SU-DHL-6 (cell line): ENCODE measurements at regions not wholly inside any gene's neighbourhood (a gene's known extent, or its start where the extent isn't known, plus 50 kb on each side); places are given as distances from the start of the nearest gene placed in this dataset.

Source experiments
- H2AFZ ChIP-seq: fragments of 200-600 bp; sonication (generic); 2 replicates; pipeline ENCODE4 v1.6.1; 2014; ENCODE audit warnings: low read depth, mild to moderate bottlenecking, moderate library complexity, mixed read lengths, antibody characterized with exemption, low read length; ENCODE audit not compliant: severe bottlenecking
- H3F3A ChIP-seq: fragments of 200-600 bp; shearing (Covaris generic); 2 replicates; pipeline ENCODE4 v1.6.0; 2016; ENCODE audit warnings: antibody characterized with exemption, mild to moderate bottlenecking; ENCODE audit not compliant: insufficient read depth
- H3K27ac ChIP-seq: fragments of 200-600 bp; sonication (generic); 2 replicates; pipeline ENCODE4 v1.5.1; 2016; ENCODE audit warnings: low read depth, mild to moderate bottlenecking, low read length, moderate library complexity, mixed read lengths
- H3K27me3 ChIP-seq: fragments of 200-600 bp; sonication (generic), shearing (Covaris generic); 2 replicates; pipeline ENCODE4 v1.6.0; 2014; ENCODE audit warnings: mild to moderate bottlenecking, low read length
- H3K36me3 ChIP-seq: fragments of 200-600 bp; sonication (generic); 2 replicates; pipeline ENCODE4 v1.6.1; 2014; ENCODE audit warnings: mild to moderate bottlenecking, low read length, mixed read lengths
- H3K4me2 ChIP-seq: fragments of 300-600, 200-600 bp; shearing (Covaris generic), sonication (generic); 2 replicates; pipeline ENCODE4 v1.6.0; 2014; ENCODE audit warnings: low read length, low read depth, mild to moderate bottlenecking; ENCODE audit not compliant: poor library complexity, severe bottlenecking
- H3K4me3 ChIP-seq: fragments of 200-600 bp; sonication (generic); 2 replicates; pipeline ENCODE4 v1.5.1; 2014; ENCODE audit warnings: antibody characterized with exemption, low read length, mild to moderate bottlenecking, mixed read lengths; ENCODE audit not compliant: insufficient read depth, poor library complexity, severe bottlenecking
- H3K79me2 ChIP-seq: fragments of 200-600 bp; sonication (generic); 2 replicates; pipeline ENCODE4 v1.6.1; 2014; ENCODE audit warnings: mild to moderate bottlenecking, low read length, moderate library complexity; ENCODE audit not compliant: insufficient read depth
- H3K9ac ChIP-seq: fragments of 200-600 bp; sonication (generic); 2 replicates; pipeline ENCODE4 v1.7.0; 2014; ENCODE audit warnings: mild to moderate bottlenecking, low read length
- H3K9me2 ChIP-seq: fragments of 200-600 bp; sonication (generic); replicated peaks from 2 replicates; pipeline ENCODE4 v1.6.1; 2014; ENCODE audit warnings: low read length; ENCODE audit not compliant: insufficient read depth
- H3K9me3 ChIP-seq: fragments of 200-600 bp; sonication (generic); 2 replicates; pipeline ENCODE4 v1.6.1; 2014; ENCODE audit warnings: low read length, mixed read lengths; ENCODE audit not compliant: insufficient read depth
- H4K20me1 ChIP-seq: fragments of 200-600 bp; sonication (generic); 2 replicates; pipeline ENCODE4 v1.6.1; 2014; ENCODE audit warnings: low read depth, mild to moderate bottlenecking, antibody characterized with exemption, low read length, moderate library complexity, mixed read lengths
- CTCF ChIP-seq: fragments of 200-600 bp; sonication (generic); IDR thresholded peaks from one replicate; pipeline ENCODE4 v1.5.1; 2017; ENCODE audit warnings: antibody characterized with exemption, mild to moderate bottlenecking, low read length, moderate library complexity; ENCODE audit not compliant: insufficient read depth, poor library complexity, severe bottlenecking
- EZH2phosphoT487 ChIP-seq: fragments of 200-600 bp; sonication (generic), shearing (Covaris generic); conservative IDR thresholded peaks from 2 replicates; pipeline ENCODE4 v1.6.1; 2018; ENCODE audit warnings: mild to moderate bottlenecking, antibody characterized with exemption, low read length, moderate library complexity, mixed read lengths

- Histone ChIP-seq H3F3A (no peaks in the 10 kb centered on the region), H2AFZ (no peak overlapping the region), H3K27ac (no peak overlapping the region), H3K9ac (no peak overlapping the region), H3K36me3 (no peaks in the 10 kb centered on the region), H3K79me2 (no peaks in the 10 kb centered on the region), H3K27me3 (no peaks in the 10 kb centered on the region), H3K9me3 (no peaks in the 10 kb centered on the region), H3K4me3 (no peak overlapping the region), H4K20me1 (no peaks in the 10 kb centered on the region), H3K4me2 (no peak overlapping the region), H3K9me2 (no peaks in the 10 kb centered on the region)
- TF ChIP-seq EZH2phosphoT487 (no peak), CTCF (no peak)
These were observed 118.9 kb upstream of the COL21A1 start for GRCh38 chr6:56366141-56366852.

GRCh38 chr6:56364827-56365339 is 117.5 kb upstream of the COL21A1 start:
- no peak overlapping the region for H3K4me2 ChIP-seq
- H3K4me3 ChIP-seq = no peak overlapping the region

GRCh38 chr6:56364431-56364826 is 117.0 kb upstream of the COL21A1 start:
- Histone ChIP-seq H3K27ac (no peak overlapping the region), H3F3A (no peaks in the 10 kb centered on the region), H3K4me2 (no peak overlapping the region), H3K9ac (no peak overlapping the region), H3K4me3 (no peak overlapping the region), H3K79me2 (no peaks in the 10 kb centered on the region), H2AFZ (no peak overlapping the region), H3K9me3 (no peaks in the 10 kb centered on the region), H3K27me3 (no peaks in the 10 kb centered on the region), H3K9me2 (no peaks in the 10 kb centered on the region), H4K20me1 (no peaks in the 10 kb centered on the region), H3K36me3 (no peaks in the 10 kb centered on the region)
- TF ChIP-seq CTCF = no peak
- TF ChIP-seq EZH2phosphoT487 = no peak

More at GRCh38 chr6:56364827-56365339, 117.5 kb upstream of the COL21A1 start:
- no peaks in the 10 kb centered on the region for H3F3A ChIP-seq
- no peaks in the 10 kb centered on the region for H3K36me3 ChIP-seq
- no peaks in the 10 kb centered on the region for H4K20me1 ChIP-seq
- H3K9ac ChIP-seq = no peak overlapping the region
- H3K9me3 ChIP-seq = no peaks in the 10 kb centered on the region
- no peaks in the 10 kb centered on the region for H3K79me2 ChIP-seq
- TF ChIP-seq EZH2phosphoT487 (no peak), CTCF (no peak)
- no peaks in the 10 kb centered on the region for H3K27me3 ChIP-seq
- H3K27ac ChIP-seq = no peak overlapping the region
- no peaks in the 10 kb centered on the region for H3K9me2 ChIP-seq
- H2AFZ ChIP-seq = no peak overlapping the region
